ENCODE measurements at regions not wholly inside any gene's neighbourhood (a gene's known extent, or its start where the extent isn't known, plus 50 kb on each side); places are given as distances from the start of the nearest gene placed in this dataset.
"Not testable (repeated sequence)": the region's sequence is repeated elsewhere in the genome, so short reads cannot be mapped to it uniquely, and the experiment has no call there.

DNA sequence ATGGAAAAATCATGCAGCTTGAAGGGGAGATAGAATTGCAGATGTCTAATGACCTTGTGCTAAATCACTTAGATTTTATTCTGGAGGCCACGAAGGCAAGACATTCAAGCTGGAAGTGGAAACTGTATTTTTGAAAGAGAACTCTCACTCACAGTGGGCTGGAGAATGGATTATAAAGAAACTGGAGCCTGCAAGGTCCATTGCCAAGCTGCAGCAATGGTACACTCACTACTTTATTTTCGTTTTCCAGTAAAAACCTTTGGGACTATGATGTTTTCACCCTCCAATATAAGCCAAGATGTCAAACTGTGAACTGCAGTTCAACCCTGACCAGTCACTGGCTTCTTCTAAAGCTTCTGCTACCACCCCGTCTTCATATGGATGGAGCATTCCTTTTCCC lies 62.0 kb downstream of the SKIDA1 start:
- no peak for DNase-seq (ENCODE audit: low read depth in 2 of 2)

DNA sequence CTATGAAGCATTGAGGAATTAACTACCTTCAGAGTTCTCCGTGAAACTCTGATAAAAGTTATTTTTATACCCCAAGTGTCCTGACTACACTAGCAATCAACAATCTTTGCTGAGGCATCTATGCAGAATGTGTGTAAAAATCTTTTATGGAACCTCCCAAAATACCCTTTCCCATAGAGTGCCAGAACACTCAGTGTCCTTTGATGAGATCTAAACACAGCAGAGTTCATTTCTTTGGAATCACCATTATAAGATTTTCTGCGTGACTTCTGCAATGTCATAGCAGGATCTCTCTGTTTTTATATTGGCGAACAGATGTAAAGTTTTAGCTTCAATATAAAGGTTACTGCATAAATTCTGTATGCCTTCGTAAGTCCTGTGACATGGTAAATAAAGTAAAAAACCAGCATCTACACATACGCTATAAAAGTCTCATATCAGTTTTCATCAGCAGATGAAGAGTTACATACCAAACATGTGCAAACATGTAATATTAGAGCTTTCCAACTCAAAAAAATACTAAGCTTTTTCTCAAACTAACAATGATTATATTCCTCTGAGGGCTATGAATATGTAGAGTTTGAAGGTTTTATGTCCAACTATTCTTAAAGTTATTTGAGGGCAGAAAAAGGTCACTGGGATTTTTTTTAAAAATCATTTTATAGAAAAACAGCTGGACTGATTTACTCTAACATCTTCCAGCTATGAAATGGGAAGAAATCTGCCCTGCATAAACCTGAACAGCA lies 67.2 kb downstream of the SKIDA1 start:
- DNase-seq (ENCODE audit: low read depth in 2 of 2) = no peak

DNA sequence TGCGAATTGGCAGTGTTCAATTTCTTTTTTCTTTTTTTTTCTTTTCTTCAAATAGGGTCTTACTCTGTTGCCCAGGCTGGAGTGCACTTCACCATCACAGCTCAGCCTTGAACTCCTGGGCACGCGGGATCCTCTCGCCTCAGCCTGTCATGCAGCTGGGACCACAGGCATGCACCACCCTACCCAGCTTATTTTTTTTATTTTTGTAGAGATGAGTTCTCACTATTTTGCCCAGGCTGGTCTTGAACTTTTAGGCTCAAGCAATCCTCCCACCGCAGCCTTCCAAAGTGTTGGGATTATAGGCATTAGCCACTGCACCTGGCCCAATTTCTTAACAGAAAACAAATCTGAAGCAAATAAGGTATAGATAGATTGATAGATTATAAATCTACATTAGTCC lies 69.3 kb downstream of the SKIDA1 start:
- DNase-seq (ENCODE audit: low read depth in 2 of 2) = no peak

DNA sequence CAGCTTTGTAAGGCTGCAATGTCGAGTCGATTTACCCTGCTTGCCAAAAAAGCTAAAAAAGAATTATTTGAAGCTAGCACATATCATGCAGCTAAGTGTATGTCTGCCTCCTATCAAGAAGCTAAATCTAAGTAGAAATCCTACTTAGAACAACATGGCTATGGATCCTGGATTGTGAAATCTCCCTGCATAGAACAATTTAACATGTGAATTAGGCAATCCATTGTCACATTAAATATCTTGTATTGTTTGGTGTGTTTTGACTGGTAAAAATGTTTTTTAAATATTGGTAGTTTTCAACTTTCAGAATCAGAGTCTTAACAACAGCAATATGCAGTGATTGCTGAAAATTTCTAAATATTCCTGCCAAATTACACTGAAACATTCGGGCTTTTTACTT lies 73.3 kb downstream of the SKIDA1 start:
- no peak for DNase-seq (ENCODE audit: low read depth in 2 of 2)

DNA sequence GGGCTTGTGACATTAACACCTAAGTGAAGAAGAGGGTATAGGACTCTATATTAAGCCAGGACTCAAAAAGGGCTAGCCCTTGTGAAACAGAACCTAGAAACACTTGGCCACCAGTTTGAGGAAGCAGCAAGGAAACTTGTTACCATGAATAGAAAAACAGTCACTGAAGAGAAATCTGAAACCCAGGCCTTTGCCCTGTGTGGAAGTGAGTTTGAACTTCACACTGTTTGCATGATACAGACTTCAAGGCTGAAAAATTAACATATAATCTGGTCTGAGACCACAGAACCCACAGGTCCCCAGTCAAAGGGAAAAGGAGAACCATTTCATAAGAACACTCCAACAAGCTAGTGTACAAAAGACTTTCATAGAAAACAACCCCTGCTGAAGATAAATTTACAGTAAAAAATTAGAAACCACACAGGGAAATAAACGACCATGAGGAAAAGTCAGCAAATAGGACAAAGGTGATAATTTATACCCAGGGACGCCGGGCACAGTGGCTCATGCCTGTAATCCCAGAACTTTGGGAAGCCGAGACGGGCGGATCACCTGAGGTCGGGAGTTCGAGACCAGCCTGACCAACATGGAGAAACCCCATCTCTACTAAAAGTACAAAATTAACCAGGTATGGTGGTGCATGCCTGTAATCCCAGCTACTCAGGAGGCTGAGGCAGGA lies 76.1 kb downstream of the SKIDA1 start:
- no peak for DNase-seq (ENCODE audit: low read depth in 2 of 2)

DNA sequence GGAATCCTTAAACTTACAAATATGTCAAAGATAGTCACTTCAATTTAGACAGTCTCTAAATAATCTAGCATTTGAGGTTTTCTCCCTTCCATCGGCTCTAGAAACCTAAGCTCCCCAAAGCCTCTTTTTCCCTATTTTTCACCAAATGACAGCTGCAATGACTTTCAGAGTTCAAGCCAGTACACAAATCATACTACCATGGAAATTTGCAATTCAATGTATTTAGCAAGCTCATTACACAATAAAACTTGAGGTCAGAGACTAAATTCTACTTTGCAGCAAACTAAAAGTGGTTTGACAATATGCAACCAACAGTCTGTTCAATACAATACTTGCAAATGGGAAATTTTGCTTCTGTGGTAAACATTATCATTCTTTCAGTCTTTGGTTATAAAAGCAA lies 80.3 kb downstream of the SKIDA1 start:
- DNase-seq (ENCODE audit: low read depth in 2 of 2) = no peak

DNA sequence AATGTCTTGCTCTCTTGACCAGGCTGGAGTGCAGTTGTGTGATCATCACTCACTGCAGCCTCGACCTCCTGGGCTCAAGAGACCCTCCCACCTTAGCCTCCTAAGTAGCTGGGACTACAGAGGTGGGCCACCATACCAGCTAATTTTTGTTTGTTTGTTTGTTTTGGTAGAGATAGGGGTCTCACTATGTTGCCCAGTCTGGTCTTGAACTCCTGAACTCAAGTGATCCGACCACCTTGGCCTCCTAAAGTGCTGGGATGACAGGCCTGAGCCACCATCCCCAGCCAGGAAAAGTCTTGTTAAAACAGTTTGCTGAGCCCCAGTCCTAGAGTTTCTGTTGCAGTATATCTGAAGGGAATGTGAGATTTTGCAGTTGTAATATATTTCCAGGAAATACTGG lies 83.9 kb downstream of the SKIDA1 start:
- DNase-seq (ENCODE audit: low read depth in 2 of 2) = no peak

DNA sequence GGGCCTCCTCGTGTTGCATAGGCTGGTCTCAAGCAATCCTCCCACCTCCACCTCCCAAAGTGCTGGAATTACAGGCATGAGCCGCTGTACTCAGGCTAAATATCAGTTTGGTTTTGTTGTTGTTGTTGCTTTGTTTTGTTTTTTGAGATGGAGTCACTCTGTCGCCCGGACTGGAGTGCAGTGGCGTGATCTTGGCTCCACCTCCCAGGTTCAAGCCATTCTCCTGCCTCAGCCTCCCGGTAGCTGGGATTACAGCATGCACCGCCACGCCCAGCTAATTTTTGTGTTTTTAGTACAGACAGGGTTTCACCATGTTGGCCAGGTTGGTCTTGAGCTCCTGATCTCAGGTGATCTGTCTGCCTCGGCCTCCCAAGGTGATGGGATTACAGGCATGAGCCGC lies 86.6 kb downstream of the SKIDA1 start:
- not testable (repeated sequence) for DNase-seq (ENCODE audit: low read depth in 2 of 2)

DNA sequence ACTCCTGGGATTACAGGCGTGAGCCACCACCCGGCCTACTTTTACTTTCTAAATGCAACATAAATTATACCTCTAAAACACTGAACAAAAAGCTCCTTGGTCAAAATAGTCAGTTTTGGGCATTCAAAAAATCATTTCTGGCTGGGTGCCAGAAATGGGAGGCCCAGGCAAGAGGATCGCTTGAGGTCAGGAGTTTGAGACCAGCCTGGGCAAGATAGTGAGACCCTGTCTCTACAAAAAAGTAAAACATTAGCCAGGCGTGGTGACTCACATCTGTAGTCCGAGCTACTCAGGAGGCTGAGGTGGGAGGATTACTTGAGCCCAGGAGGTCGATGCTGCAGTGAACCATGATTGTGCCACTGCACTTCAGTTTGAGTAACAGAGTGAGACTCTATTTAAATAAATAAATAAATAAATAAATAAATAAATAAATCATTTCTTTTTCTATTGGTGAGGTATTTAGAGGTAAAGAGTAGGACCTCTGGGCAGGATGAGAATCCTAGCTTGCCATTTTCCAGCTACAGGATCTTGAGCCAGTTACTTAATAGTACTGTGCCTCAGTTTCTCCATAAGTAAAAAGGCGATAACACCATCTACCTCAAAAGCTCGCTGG lies 87.6 kb downstream of the SKIDA1 start:
- no peak for DNase-seq (ENCODE audit: low read depth in 2 of 2)

DNA sequence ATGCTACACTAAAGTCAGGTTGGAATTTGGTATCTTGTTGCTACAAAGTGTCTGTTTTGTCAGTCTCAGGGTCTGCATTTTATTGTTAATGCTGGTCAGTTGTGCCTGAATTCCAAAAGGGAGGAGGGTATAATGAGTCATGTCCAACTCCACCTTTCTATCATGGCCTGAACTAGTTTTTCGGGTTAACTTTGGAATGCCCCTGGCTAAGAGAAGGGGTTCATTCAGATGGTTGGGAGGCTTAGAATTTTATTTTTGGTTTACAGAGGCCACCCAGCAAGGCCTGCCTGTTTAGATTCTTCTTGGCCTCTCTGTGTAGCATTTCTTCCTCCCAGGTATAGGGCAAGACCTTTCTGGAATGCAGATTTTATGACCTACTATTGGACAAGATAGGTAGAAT lies 93.2 kb downstream of the SKIDA1 start:
- no peak for DNase-seq (ENCODE audit: low read depth in 2 of 2)

DNA sequence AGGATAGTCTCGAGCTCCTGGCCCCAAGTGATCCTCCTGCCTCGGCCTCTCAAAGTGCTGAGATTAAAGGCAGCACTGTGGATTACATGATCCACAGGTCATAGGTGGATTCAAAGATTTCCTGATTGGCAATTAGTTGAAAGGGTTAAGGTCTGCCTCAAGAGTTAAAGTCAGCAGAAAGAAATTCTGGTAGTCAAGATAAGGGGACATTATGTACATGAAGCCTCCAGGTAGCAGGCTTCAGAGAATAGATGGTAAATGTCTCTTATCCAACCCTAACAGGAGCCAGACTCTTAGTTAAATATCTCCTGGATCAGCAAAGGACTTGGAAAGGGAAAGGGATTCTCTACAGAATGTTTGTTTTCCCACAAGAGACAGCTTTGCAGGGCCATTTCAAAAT lies 93.7 kb downstream of the SKIDA1 start:
- DNase-seq (ENCODE audit: low read depth in 2 of 2) = no peak

DNA sequence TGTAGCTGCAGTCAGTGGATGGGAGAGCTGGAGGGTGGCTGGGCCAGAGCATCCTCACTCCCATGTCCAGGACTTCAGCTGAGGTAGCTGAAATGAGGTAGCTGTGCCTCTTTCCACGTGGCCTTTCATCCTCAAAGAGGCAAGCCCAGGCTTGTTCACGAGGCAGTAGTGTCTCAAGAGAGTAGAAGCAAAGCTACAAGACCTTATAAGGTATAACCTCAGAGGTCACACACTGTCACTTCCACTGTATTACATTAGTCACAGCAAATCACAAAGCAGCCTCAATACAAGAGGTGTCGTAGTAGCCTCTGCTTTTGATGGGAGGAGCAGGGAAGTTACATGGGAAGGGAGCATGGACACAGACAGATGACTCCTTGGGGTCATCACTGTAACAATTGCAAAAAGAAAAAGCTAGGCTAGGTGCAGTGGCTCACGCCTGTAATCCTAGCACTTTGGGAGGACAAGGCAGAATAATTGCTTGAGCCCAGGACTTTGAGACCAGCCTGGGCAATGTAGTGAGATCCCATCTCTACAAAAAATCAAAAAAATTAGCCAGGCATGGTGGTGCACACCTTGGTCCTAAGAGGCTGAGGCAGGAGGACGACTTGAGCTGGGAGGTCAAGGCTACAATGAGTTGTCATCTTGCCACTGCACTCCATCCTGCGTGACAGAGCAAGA lies 97.5 kb downstream of the SKIDA1 start:
- DNase-seq (ENCODE audit: low read depth in 2 of 2) = no peak

DNA sequence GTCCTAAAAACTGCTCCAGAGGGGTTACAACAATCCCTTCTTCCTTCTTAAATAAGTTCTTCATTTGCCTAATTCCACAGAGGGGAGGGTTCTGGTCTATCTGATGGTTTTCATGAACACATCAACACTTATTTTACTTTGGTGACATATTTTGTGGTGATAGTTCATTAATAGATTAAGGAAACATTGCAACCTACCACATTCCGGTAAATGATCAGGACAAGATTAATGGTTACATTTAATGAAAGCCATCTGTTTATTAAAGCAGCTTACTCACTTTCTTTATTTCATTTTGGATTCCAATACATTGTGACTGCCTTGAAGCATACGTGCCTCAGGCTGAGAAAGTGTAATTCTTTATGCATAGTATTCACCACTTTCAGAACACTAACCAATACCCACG lies 101.0 kb downstream of the SKIDA1 start:
- DNase-seq (ENCODE audit: low read depth in 2 of 2) = no peak

DNA sequence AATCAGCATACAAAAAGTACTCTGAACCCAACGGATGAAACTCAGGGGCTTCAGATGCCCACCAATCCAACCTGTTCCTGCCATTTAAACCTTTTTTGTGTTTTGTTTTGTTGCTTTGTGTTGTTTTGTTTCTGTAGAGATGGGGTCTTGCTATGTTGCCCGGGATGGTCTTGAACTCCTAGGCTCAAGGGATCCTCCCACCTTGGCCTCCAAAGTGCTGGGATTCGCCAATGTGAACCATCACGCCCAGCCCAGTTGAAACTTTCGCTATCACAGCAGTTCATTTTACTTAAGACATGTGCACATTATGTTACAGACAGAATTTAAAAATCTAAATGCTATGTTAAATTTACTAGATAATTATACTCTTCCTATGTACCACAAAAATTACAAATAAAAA lies 101.6 kb downstream of the SKIDA1 start:
- DNase-seq (ENCODE audit: low read depth in 2 of 2) = no peak

DNA sequence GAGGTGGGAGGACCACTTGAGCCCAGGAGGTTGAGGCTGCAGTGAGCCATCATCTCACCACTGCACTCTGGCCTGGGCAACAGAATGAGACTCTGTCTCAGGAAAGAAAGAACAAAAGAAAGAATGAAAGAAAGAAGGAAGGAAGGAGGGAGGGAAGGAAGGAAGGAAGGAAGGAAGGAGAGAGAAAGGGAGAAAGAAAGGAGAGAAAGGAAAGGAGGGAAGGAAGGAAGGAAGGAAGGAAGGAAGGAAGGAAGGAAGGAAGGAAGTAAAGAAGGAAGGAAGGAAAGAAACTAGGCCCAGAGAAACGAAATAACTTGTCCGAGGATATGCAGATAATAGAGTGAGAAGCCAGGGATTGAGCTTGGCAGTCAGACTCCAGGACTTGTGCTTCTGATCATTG lies 102.1 kb downstream of the SKIDA1 start:
- no peak for DNase-seq (ENCODE audit: low read depth in 2 of 2)

DNA sequence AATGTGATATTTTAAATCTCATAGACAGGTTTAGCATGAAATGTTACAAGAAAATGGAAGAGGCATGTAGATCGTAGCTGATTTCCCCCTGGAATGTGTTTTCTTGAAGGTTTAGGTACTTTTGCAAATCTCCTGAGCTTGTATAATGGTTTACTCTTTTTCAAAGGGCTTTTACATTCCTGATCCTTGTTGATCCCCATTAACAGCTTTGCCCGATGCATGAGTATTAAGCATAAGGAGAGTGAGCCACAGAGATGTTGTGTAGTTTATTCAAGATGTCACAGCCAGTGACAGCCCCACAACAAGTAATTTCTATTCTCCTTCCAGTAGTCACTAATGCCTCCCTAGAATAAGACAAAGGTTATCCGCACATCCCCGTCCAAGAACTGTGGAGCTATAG lies 103.7 kb downstream of the SKIDA1 start:
- DNase-seq (ENCODE audit: low read depth in 2 of 2) = no peak

DNA sequence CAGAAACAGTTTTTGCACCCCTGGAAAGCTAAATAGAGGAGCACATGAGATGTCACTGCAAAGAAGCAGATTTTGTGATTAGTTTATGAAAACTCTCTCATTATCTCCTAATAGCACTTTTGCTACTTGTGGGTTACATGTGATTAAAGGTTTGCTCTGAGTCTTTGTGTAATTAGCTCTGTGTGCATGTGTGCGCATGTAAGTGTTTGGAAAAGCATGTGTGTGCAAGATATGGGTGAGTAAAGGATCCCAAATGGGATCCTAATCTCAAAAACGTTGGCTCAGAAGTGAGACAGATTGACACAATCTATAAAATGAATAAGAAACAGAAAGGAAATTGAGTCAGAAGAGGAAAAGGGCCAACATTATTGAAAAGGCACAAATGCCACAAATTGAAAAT lies 104.5 kb downstream of the SKIDA1 start:
- no peak for DNase-seq (ENCODE audit: low read depth in 2 of 2)

DNA sequence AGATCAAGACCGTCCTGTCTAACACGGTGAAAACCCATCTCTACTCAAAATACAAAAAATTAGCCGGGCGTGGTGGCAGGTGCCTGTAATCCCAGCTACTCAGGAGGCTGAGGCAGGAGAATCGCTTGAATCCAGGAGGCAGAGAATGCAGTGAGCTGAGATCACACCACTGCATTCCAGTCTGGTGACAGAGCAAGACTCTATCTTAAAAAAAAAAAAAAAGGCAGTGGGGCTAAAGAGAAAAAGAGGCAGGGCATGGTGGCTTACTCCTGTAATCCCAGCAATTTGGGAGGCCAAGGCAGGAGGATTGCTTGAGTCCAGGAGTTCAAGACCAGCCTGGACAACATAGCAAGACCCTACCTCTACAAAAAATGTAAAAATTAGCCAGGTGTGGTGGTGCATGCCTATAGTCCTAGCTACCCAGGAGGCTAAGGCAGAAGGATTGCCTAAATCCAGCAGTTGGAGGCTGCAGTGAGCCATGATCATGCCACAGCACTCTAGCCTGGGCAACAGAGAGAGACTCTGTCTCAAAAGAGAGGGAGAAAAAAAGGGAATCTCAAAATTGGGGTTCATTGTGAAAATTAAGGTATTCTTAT lies 106.4 kb downstream of the SKIDA1 start:
- DNase-seq (ENCODE audit: low read depth in 2 of 2) = not testable (repeated sequence)

DNA sequence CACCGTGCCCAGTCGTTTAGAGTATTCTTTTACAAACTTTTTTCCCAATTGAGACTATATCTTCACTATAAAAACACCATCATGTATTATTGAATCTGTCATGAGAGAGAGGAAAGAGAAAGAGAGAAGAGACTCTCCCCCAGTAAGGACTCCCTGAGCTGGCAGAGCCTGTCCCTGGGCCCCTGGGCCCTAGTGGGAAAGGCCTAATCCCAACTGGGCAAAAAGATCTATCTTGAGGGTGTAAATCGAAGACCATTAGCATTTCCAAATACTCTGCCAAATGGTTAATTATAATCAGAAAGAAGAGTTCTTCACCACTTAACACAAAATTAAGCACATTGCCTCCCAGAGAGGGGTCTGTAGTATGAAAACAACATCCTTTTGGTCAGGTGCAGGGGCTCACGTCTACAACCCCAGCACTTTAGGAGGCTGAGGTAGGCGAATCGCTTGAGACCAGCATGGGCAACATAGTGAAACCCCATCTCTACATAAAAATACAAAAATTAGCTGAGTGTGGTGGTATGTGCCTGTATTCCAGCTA lies 108.2 kb downstream of the SKIDA1 start:
- no peak for DNase-seq (ENCODE audit: low read depth in 2 of 2)

DNA sequence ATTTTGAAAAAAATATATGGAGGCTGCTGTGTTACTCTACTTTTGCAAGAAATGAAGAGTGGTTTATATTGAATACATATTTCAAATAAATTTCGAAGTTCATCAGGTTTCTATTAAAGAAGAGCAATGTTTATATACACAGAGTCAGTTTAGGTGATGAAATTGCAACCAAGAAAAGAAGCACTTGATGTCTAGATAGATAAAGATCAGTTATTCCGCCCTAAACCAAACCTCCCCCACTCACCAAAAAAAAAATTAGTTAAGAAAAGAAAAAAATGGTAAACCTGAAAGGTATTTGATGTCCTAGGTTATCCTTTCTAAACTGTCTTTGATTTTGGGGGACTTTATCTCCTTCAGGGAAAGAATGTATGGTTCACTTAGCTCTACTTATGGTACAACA lies 111.8 kb downstream of the SKIDA1 start:
- DNase-seq (ENCODE audit: low read depth in 2 of 2) = no peak

DNA sequence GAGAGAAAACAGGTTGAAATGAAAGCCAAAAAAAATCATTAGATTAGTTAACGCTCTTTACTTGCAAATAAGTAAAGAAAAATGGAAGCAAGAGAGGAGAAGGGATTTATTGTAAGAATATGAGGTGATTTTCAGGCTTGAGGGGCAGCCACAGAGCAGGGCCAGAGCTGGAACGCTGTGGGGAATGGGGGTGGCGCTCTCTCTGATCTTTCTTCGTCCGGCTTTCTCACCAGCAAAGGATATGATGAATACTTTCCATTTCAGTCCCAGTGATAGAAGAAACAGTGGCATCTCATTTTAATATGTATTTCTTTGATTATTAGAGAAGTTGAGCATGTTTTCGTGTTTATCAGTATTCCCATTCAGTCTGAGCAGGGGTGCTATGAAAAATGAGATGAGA lies 112.2 kb downstream of the SKIDA1 start:
- DNase-seq (ENCODE audit: low read depth in 2 of 2) = peak in 1 of 2 donors; percentile 56

Measured in dermis microvascular lymphatic vessel endothelial cell (primary cell).